Neural cell (in vitro differentiated cells): ENCODE measurements at regions not wholly inside any gene's neighbourhood (a gene's known extent, or its start where the extent isn't known, plus 50 kb on each side); places are given as distances from the start of the nearest gene placed in this dataset.

Experiments used
- CTCF ChIP-seq: fragments of 450-650 bp; IDR thresholded peaks from 2 replicates; pipeline ENCODE4 v1.5.1; 2014; ENCODE audit warnings: antibody characterized with exemption, mild to moderate bottlenecking, moderate library complexity; ENCODE audit not compliant: poor library complexity, severe bottlenecking
- EP300 ChIP-seq: fragments of 450-650 bp; conservative IDR thresholded peaks from 2 replicates; pipeline ENCODE4 v1.6.1; 2014; ENCODE audit warnings: antibody characterized with exemption, mild to moderate bottlenecking, moderate library complexity; ENCODE audit not compliant: poor library complexity, severe bottlenecking
- EZH2 ChIP-seq: fragments of 200-600, 300-800 bp; shearing (Covaris generic), sonication (generic); IDR thresholded peaks from 2 replicates; pipeline ENCODE4 v1.6.1; 2014; ENCODE audit warnings: antibody characterized with exemption, low read length, borderline replicate concordance, mild to moderate bottlenecking; ENCODE audit not compliant: insufficient read depth, poor library complexity, severe bottlenecking
- TAF1 ChIP-seq: IDR thresholded peaks from 2 replicates; pipeline ENCODE4 v1.6.1; 2012; ENCODE audit warnings: low read depth
- TF ChIP-seq, protein P1 (sequence below): IDR thresholded peaks from 2 replicates; pipeline ENCODE4 v1.6.1; 2012; ENCODE audit warnings: borderline replicate concordance

- TF ChIP-seq CTCF (no peak), EZH2 (no peak), TAF1 (no peak), EP300 (no peak)
- TF ChIP-seq, protein P1, sequence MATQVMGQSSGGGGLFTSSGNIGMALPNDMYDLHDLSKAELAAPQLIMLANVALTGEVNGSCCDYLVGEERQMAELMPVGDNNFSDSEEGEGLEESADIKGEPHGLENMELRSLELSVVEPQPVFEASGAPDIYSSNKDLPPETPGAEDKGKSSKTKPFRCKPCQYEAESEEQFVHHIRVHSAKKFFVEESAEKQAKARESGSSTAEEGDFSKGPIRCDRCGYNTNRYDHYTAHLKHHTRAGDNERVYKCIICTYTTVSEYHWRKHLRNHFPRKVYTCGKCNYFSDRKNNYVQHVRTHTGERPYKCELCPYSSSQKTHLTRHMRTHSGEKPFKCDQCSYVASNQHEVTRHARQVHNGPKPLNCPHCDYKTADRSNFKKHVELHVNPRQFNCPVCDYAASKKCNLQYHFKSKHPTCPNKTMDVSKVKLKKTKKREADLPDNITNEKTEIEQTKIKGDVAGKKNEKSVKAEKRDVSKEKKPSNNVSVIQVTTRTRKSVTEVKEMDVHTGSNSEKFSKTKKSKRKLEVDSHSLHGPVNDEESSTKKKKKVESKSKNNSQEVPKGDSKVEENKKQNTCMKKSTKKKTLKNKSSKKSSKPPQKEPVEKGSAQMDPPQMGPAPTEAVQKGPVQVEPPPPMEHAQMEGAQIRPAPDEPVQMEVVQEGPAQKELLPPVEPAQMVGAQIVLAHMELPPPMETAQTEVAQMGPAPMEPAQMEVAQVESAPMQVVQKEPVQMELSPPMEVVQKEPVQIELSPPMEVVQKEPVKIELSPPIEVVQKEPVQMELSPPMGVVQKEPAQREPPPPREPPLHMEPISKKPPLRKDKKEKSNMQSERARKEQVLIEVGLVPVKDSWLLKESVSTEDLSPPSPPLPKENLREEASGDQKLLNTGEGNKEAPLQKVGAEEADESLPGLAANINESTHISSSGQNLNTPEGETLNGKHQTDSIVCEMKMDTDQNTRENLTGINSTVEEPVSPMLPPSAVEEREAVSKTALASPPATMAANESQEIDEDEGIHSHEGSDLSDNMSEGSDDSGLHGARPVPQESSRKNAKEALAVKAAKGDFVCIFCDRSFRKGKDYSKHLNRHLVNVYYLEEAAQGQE: no peak
These were observed 58.7 kb upstream of the TBC1D5 start for GRCh38 chr3:17801131-17801530.
